GM21529 (cell line): ENCODE measurements at regions not wholly inside any gene's neighbourhood (a gene's known extent, or its start where the extent isn't known, plus 50 kb on each side); places are given as distances from the start of the nearest gene placed in this dataset.
"Not testable (repeated sequence)": the region's sequence is repeated elsewhere in the genome, so short reads cannot be mapped to it uniquely, and the experiment has no call there.

ENCODE experiments used
- ATAC-seq: cut with Tn5 transposase; IDR thresholded peaks from one replicate; pipeline ENCODE4 v1.9.1; 2021; ENCODE audit not compliant: unreplicated experiment

- ATAC-seq = no peak
These were observed 72.6 kb upstream of the CITED2 start for GRCh38 chr6:139446768-139447655.

- ATAC-seq = no peak
These were observed 71.8 kb upstream of the CITED2 start for GRCh38 chr6:139446138-139446715.

- not testable (repeated sequence) for ATAC-seq
These were observed 69.9 kb upstream of the CITED2 start for GRCh38 chr6:139444273-139444787.

GRCh38 chr6:139443231-139444112, 69.0 kb upstream of the CITED2 start:
- no peak for ATAC-seq

GRCh38 chr6:139442188-139442671, 67.8 kb upstream of the CITED2 start:
- ATAC-seq = no peak

GRCh38 chr6:139439349-139439748, 64.9 kb upstream of the CITED2 start:
- ATAC-seq = no peak

- ATAC-seq = no peak
These were observed 64.3 kb upstream of the CITED2 start for GRCh38 chr6:139438775-139439174.

GRCh38 chr6:139436957-139437348, 62.5 kb upstream of the CITED2 start:
- ATAC-seq = no peak

- no peak for ATAC-seq
These were observed 61.9 kb upstream of the CITED2 start for GRCh38 chr6:139436200-139436956.

GRCh38 chr6:139433631-139434419, 59.4 kb upstream of the CITED2 start:
- no peak for ATAC-seq

GRCh38 chr6:139431602-139431956, 57.1 kb upstream of the CITED2 start:
- ATAC-seq = no peak

- ATAC-seq = no peak
These were observed 56.6 kb upstream of the CITED2 start for GRCh38 chr6:139430899-139431601.

GRCh38 chr6:139429580-139430145, 55.2 kb upstream of the CITED2 start:
- ATAC-seq = no peak

- ATAC-seq = no peak
These were observed 52.8 kb upstream of the CITED2 start for GRCh38 chr6:139427199-139427598.

- no peak for ATAC-seq
These were observed 52.3 kb upstream of the CITED2 start for GRCh38 chr6:139426795-139427194.

- no peak for ATAC-seq
These were observed 51.3 kb upstream of the CITED2 start for GRCh38 chr6:139425780-139426179.

GRCh38 chr6:139423971-139424667, 49.7 kb upstream of the CITED2 start:
- no peak for ATAC-seq
